ENCODE measurements at regions not wholly inside any gene's neighbourhood (a gene's known extent, or its start where the extent isn't known, plus 50 kb on each side); places are given as distances from the start of the nearest gene placed in this dataset.

DNA sequence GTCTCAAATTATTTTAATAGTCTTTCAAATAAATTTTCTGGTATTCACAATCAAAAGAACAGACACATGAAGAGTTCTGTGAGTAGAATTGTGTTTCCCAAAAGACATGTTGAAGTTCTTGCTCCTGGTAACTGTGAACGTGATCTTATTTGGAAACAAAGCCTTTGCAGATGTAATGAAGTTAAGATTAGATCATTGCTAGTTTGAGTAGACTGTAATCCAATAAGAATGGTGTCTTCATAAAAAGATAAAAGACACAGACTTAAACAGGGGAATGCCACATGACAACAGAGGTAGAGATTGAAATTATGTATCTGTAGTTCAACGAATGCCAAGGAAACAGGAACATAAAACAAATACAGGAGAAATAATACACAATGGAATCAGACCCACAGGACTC is 357.4 kb upstream of the CA10 start:
- no peak for TF ChIP-seq RARB (CRISPR knock-in tag; IDR thresholded peaks at IDR 0.05)
- TF ChIP-seq CREB5 (CRISPR knock-in tag; IDR thresholded peaks at IDR 0.05; ENCODE audit: low read depth) = no peak
- TF ChIP-seq PPARA (CRISPR knock-in tag; IDR thresholded peaks at IDR 0.05; ENCODE audit: borderline replicate concordance) = no peak
- TF ChIP-seq PATZ1 (CRISPR knock-in tag; IDR thresholded peaks at IDR 0.05; ENCODE audit: borderline replicate concordance) = no peak
- no peak for TF ChIP-seq OSR1 (CRISPR knock-in tag; IDR thresholded peaks at IDR 0.05)
- TF ChIP-seq CSDC2 (CRISPR knock-in tag; IDR thresholded peaks at IDR 0.05) = no peak
- no peak for TF ChIP-seq ARNTL (CRISPR knock-in tag; IDR thresholded peaks at IDR 0.05; ENCODE audit: borderline replicate concordance, low read depth)
- TF ChIP-seq SNAI2 (CRISPR knock-in tag; IDR thresholded peaks at IDR 0.05) = no peak
- no peak for TF ChIP-seq ZNF70 (CRISPR knock-in tag; IDR thresholded peaks at IDR 0.05)
- peak; percentile 80 for TF ChIP-seq ISL1 (CRISPR knock-in tag; IDR thresholded peaks at IDR 0.05)
- no peak for TF ChIP-seq ZFP30 (CRISPR knock-in tag; IDR thresholded peaks at IDR 0.05)

All from SK-N-SH treated with all-trans-retinoic acid at 6 μM for 48 hours (cell line).